Glutamatergic neuron (in vitro differentiated cells): ENCODE measurements at regions not wholly inside any gene's neighbourhood (a gene's known extent, or its start where the extent isn't known, plus 50 kb on each side); places are given as distances from the start of the nearest gene placed in this dataset.

Experiments used
- DNase-seq: peaks from one replicate; pipeline ENCODE4 v3.0.0; 2022
- H3K27ac Mint-ChIP-seq: one replicate; pipeline ENCODE4 v1.8.0; 2020; ENCODE audit warnings: mild to moderate bottlenecking, mixed read lengths, inconsistent platforms; ENCODE audit not compliant: unreplicated experiment
- H3K27me3 Mint-ChIP-seq: one replicate; pipeline ENCODE4 v1.8.0; 2020; ENCODE audit warnings: mild to moderate bottlenecking, moderate library complexity, mixed read lengths, inconsistent platforms; ENCODE audit not compliant: unreplicated experiment
- H3K36me3 Mint-ChIP-seq: one replicate; pipeline ENCODE4 v1.8.0; 2020; ENCODE audit warnings: mild to moderate bottlenecking, mixed read lengths, inconsistent platforms; ENCODE audit not compliant: unreplicated experiment
- H3K4me1 Mint-ChIP-seq: one replicate; pipeline ENCODE4 v1.8.0; 2020; ENCODE audit warnings: mild to moderate bottlenecking, low read depth, mixed read lengths, inconsistent platforms; ENCODE audit not compliant: unreplicated experiment
- H3K4me3 Mint-ChIP-seq: one replicate; pipeline ENCODE4 v1.8.0; 2020; ENCODE audit warnings: mild to moderate bottlenecking, mixed read lengths, inconsistent platforms; ENCODE audit not compliant: unreplicated experiment
- H3K9me3 Mint-ChIP-seq: one replicate; pipeline ENCODE4 v1.8.0; 2020; ENCODE audit warnings: mild to moderate bottlenecking, moderate library complexity, mixed read lengths, inconsistent platforms; ENCODE audit not compliant: unreplicated experiment
- TF ChIP-seq, protein P1 (sequence below): fragments of 200-600 bp; sonication (generic); IDR thresholded peaks from one replicate; pipeline ENCODE4 v1.5.0; 2021; ENCODE audit not compliant: partially characterized antibody, unreplicated experiment

- peaks cover 32% of the 10 kb centered on the region for H3K4me1 Mint-ChIP-seq
- peaks cover 6% of the 10 kb centered on the region for H3K27me3 Mint-ChIP-seq
- peak overlapping the region; percentile 66 for H3K4me3 Mint-ChIP-seq
- peaks cover 9% of the 10 kb centered on the region for H3K9me3 Mint-ChIP-seq
- no peak for DNase-seq
- no peaks in the 10 kb centered on the region for H3K36me3 Mint-ChIP-seq
- TF ChIP-seq, protein P1, sequence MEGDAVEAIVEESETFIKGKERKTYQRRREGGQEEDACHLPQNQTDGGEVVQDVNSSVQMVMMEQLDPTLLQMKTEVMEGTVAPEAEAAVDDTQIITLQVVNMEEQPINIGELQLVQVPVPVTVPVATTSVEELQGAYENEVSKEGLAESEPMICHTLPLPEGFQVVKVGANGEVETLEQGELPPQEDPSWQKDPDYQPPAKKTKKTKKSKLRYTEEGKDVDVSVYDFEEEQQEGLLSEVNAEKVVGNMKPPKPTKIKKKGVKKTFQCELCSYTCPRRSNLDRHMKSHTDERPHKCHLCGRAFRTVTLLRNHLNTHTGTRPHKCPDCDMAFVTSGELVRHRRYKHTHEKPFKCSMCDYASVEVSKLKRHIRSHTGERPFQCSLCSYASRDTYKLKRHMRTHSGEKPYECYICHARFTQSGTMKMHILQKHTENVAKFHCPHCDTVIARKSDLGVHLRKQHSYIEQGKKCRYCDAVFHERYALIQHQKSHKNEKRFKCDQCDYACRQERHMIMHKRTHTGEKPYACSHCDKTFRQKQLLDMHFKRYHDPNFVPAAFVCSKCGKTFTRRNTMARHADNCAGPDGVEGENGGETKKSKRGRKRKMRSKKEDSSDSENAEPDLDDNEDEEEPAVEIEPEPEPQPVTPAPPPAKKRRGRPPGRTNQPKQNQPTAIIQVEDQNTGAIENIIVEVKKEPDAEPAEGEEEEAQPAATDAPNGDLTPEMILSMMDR: no peak
- peak overlapping the region; percentile 73 for H3K27ac Mint-ChIP-seq
Measured at GRCh38 chr5:67353500-67354450, 157.2 kb upstream of the CD180 start.

- TF ChIP-seq, protein P1: no peak
- Mint-ChIP-seq H3K27me3 (peaks cover 8% of the 10 kb centered on the region), H3K9me3 (peaks cover 6% of the 10 kb centered on the region), H3K27ac (peak overlapping the region; percentile 45), H3K36me3 (no peaks in the 10 kb centered on the region), H3K4me1 (peaks cover 32% of the 10 kb centered on the region), H3K4me3 (no peak overlapping the region)
- no peak for DNase-seq
Measured at GRCh38 chr5:67350618-67351201, 154.1 kb upstream of the CD180 start.

- peaks cover 6% of the 10 kb centered on the region for H3K27me3 Mint-ChIP-seq
- H3K4me1 Mint-ChIP-seq: peaks cover 30% of the 10 kb centered on the region
- H3K27ac Mint-ChIP-seq: peak overlapping the region; percentile 45
- H3K36me3 Mint-ChIP-seq: no peaks in the 10 kb centered on the region
- no peak for DNase-seq
- TF ChIP-seq, protein P1: no peak
- H3K4me3 Mint-ChIP-seq: no peak overlapping the region
- peaks cover 6% of the 10 kb centered on the region for H3K9me3 Mint-ChIP-seq
Measured at GRCh38 chr5:67350185-67350584, 153.6 kb upstream of the CD180 start.

DNA sequence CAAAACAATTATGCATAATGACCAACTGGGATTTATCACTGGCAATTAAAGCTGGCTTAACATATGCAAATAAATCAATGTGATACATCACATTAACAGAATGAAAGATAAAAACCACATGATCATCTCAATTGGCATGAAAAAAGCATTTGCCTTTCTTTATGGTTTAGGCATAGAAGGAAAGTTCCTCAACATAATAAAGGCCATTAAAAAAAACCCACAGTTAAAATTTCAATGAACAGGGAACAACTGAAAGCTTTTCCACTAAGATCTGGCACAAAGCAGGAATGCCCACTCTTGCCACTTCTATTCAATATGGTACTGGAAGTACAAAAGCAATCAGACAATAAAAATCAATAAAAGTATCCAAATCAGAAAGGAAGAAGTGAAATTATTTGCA, 151.2 kb upstream of the CD180 start:
- H3K9me3 Mint-ChIP-seq: peaks cover 2% of the 10 kb centered on the region
- H3K4me1 Mint-ChIP-seq: peaks cover 9% of the 10 kb centered on the region
- H3K36me3 Mint-ChIP-seq: no peaks in the 10 kb centered on the region
- no peak overlapping the region for H3K27ac Mint-ChIP-seq
- H3K27me3 Mint-ChIP-seq: peaks cover 1% of the 10 kb centered on the region
- H3K4me3 Mint-ChIP-seq: no peak overlapping the region
- DNase-seq: no peak
- TF ChIP-seq, protein P1: no peak

DNA sequence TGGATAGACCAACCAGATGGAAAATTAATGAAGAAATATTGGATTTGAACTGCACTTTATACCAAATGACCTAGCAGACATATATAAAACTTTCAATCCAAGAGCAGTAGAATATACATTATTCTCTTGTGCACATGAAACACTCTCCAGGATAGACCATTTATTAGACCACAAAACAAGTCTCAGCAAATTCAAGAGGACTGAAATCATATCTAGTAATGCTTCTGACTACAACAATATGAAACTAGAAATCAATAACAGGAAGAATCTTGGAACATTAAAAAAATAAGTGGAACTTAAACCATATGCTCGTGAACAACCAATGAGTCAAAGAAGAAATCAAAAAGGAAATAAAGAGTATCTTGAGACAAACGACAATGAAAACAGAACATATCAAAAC, 150.0 kb upstream of the CD180 start:
- DNase-seq: no peak
- H3K27me3 Mint-ChIP-seq: peaks cover 1% of the 10 kb centered on the region
- peaks cover 5% of the 10 kb centered on the region for H3K36me3 Mint-ChIP-seq
- peaks cover 6% of the 10 kb centered on the region for H3K4me1 Mint-ChIP-seq
- TF ChIP-seq, protein P1: no peak
- H3K9me3 Mint-ChIP-seq: peaks cover 2% of the 10 kb centered on the region
- no peak overlapping the region for H3K4me3 Mint-ChIP-seq
- H3K27ac Mint-ChIP-seq: no peak overlapping the region
